GM21447 (cell line): ENCODE measurements at regions not wholly inside any gene's neighbourhood (a gene's known extent, or its start where the extent isn't known, plus 50 kb on each side); places are given as distances from the start of the nearest gene placed in this dataset.
"Not testable (repeated sequence)": the region's sequence is repeated elsewhere in the genome, so short reads cannot be mapped to it uniquely, and the experiment has no call there.

Source experiments
- ATAC-seq: cut with Tn5 transposase; IDR thresholded peaks from one replicate; pipeline ENCODE4 v1.9.1; 2021; ENCODE audit not compliant: unreplicated experiment

DNA sequence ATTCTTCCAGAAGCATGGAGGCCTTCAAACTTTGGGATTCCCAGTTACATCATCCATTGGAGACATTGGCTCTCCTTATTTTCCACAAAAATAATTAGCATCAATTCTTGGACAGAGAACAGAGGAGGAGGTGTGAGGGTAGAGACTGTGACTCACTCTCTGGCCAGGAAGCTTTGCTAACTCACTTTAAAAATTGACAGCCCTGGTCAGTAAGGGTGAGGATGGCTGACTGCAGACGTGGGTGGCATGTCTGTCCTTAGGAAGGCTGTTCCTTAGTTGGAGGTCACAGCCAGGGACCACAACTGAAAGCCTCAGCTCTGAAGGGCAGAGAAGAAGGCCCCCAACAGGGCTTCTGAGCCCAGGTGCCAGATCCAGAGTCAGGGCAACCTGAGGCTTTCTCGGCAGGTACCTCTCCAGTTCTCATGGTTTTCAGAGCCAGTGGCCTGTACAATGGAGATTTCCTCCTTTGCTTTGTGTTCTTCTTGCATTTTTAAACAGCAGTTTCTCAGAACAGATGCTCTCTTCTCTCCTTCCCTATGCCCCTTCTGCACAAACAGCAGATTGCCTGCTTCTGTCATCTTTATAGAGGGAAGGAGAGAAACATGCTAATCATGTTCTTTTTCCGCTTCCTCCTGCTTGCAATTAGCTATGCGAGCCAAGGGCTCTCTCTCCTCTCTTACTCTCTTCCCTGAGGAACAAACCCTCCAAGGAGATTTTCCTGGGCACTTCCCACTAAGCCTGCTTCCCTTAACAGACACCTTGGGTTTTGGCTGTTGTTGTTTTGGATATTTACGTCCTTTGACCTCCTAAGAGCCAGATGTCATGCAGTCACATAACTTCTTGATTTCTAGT is 92.5 kb upstream of the ZNF366 start:
- no peak for ATAC-seq

DNA sequence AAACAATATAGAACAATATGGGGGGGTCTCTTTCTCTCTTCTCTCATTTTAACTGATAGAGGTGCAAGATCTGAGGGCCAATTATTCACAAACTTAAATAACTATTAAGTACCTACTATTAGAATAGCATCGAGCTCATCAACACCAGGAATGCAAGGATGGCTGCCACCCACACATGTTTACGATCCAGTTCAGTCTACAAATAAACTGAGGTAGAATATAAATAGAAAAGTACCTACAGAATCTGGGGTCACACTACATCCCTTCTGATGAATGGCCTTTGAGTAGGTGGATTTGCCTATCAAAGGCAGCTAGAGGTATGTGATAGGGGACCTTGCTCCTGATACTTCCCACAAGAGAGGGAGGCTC is 91.8 kb upstream of the ZNF366 start:
- ATAC-seq: no peak

DNA sequence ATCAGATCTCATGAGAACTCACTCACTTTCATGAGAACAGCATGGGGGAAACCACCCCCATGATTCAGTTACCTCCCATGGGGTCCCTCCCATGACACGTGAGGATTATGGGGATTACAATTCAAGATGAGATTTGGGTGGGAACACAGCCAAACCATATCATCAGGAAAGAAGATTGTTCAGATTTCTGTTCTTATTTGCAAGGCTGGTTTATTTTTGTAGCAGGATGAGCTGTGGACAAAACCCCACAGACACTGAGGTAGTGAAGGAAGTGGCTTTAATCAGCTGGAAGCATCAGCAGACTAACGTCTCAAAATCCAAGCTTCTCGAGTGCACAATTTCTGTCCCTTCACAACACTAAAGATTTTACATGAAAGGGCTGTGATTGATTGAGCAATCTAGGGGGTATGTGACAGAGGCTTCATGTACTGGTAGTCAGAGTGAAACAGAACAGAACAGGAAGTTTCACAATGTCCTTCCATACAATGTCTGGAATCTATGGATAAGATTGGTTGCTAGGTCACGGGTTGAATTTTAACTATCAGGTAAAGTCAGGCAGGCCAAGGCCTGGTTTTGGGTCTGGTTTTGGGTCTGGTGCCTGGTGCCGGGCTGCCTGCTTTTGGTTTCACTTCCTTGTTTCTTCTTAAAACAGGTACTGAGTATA is 91.3 kb upstream of the ZNF366 start:
- ATAC-seq: no peak

DNA sequence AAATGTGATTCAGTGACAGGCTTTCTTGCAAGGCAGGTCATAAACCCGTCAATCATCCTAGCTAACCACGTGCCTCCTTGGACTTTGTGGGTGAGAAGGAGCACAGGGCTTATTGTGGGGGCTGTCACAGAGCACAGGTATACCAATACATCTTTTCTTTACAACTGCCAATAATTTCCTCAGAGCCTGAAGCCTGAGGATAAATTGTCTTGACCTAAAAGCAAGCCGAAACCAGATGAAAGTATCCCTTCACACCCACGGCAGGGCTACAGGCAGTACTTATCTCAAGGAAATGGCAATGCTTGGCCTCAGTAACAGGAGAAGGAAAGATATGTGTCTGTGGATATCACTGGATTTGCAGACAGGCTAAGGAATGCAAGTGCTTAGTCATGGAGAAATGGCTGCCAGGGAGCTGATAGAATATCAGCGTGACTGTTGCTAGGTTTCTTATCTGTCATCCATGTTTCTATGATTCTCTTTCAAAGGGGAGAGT is 90.3 kb upstream of the ZNF366 start:
- no peak for ATAC-seq

DNA sequence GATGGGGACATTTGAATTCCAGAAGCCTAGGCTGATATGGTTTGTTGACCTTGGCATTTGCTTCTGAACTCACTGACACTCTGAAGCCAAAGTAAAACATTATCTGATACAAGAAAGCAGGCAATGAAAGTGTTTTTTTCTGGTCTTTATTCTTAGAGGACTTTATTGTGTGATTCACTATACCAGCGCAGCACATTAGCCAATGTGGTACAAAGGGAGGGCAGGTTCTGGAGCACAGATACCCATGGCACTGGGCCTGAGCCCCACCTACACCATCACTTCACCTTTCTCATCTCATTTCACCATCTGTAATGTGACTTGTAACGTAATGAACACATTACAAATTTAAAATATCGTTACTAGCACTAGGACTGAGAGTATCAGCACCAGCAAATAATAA is 89.7 kb upstream of the ZNF366 start:
- ATAC-seq: no peak

DNA sequence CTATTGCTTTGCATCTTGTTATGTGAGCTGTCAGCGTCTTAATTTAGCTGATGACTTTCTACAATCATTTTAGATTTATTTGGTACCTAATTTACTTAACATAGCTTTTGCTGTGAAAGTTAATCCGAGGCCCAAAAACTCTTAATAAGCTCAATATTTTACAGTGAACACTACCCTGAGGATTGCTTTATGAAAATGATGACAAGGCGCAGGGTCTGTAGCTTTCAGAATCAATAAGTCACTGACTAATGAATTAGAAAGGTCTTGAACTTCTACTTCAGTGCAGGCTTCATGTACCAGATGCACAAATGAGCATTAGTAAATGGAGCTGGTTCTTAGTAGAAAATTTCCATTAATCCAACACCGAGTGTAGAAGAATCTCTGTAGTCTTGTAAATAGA is 81.4 kb upstream of the ZNF366 start:
- no peak for ATAC-seq

DNA sequence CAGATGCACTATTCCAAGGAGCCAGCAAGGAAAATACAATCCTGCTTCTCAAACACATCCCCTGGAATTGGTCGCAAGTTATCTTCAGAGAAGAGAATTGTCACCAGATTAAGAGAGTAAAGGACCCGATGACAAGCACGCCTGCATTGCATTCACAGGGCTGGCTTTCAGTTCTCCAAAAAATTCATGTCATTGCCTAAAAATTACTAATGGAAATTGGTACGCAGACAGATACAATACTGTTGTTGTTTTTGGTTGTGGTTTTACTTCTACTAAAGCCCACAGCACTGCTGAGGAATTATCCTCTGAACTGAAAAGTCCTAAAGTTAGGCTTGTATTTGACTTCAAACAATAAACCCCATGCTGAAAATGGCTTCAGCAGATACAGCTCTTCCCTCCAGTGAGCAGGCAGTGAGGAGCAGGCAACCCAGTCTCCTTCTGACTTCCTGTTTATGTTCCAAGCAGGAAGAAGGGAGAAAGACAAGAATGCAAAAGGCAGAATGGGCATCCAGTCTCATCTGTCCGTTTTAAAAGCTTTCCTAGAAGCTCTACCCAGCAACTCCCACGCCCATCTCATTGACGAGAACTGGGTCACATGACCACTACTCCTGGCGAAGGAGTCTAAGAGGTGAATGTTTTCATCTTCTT is 80.6 kb upstream of the ZNF366 start:
- no peak for ATAC-seq

DNA sequence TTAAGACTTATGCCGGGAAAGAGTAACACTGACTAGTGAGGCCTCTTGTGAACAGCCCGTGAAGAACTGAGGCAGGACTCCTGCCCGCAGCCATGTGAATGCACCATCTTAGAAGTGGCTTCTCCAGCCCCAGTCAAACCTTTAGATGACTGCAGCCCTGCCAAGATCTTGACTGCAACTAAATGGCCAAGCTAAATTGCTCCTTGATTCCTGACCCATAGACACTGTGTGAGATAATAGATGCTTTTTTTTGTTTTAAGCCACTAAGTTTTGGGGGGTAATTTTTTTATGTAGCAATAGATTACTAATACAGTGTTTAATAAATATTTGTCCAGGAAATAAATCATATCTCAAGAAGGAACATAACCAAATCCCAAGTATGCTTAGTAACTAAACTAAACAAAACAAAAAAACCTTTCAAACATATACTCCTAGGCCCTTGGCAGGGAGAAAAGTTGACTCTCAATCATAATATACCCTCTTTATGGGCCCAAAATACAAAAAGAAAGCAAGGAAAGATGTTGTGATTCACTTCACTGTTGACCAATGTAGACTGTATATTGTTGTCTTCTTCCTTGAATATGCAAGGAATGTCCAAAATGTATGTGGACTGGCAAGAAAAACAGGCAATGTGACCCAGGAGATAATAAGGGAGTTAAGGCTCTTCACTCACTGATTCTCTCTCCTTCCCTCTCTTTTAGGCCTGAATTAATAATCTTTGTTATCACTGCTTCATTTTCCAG is 79.7 kb upstream of the ZNF366 start:
- ATAC-seq: no peak

DNA sequence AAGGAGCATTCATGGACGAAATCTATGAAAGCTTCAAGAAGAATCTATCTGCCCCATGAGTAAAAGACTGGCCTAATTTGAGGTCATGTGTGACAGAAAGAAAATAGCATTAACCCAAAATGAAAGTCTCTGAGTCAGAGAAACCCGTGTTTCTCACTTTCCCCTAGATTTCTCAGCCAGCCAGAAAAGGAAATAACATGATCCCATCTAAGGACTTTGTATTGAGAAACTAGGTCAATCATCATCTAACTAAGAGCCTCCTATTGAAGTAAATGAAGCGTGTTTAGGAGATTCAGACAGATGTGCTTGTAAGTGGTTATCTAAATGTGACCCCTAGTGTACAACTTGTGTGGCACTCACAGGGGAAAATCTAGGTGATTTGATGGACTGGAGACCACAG is 77.3 kb upstream of the ZNF366 start:
- ATAC-seq: peak; percentile 75

DNA sequence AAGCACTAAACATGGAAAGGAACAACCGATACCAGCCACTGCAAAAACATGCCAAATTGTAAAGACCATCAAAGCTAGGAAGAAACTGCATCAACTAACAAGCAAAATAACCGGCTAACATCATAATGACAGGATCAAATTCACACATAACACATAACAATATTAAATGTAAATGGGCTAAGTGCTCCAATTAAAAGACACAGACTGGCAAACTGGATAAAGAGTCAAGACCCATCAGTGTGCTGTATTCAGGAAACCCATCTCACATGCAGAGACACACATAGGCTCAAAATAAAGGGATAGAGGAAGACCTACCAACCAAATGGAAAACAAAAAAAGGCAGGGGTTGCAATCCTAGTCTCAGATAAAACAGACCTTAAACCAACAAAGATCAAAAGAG is 72.1 kb upstream of the ZNF366 start:
- not testable (repeated sequence) for ATAC-seq

DNA sequence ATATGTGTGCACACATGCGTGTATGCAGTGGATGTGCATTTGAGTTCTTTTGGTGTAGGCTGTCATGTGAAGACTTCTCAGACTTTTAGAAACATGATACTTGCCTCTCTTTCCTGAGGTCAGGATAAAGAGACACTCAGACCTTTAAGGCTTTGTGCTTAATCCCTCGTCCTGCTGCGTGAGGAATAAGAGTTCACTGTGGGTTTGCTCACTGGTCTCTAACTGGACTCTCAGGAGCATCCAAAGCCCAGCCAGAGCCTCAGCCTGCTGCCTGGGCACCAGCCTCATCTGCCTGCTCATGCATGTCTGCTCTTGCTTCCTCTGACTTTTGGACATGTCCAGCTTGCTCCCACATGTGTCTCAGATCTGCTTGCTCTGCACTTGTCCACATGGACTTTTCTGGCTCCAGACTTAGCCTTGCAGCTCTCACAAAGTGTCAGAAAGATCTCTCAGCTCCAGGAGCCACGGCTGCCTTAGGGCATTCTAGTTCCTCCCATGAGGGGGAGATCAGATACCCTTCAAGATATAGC is 65.1 kb upstream of the ZNF366 start:
- ATAC-seq: no peak

DNA sequence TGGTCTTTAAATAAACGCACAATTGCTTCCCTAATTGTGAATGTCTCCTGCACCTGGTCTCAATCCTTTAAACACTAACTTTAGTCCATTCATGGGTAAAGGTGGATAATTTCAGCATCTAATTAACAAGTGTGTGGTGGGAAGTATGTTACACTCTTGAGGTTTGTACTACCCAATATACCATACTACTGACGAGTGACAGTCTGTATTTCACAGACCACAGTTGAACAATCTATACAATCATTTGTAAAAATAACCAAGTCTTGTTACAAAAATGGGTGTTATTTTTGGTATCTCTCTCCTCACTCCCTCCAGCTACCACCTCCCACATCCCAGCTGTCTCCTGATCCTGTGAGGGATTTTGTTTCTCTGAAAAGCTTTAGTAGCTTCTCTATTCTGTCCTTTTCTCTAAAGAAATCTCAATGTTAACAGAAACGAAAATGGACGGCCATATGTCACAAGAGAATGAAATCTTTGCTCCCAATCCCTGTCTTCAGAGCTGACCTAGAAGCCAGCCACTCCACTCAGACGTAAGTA is 62.3 kb upstream of the ZNF366 start:
- no peak for ATAC-seq

DNA sequence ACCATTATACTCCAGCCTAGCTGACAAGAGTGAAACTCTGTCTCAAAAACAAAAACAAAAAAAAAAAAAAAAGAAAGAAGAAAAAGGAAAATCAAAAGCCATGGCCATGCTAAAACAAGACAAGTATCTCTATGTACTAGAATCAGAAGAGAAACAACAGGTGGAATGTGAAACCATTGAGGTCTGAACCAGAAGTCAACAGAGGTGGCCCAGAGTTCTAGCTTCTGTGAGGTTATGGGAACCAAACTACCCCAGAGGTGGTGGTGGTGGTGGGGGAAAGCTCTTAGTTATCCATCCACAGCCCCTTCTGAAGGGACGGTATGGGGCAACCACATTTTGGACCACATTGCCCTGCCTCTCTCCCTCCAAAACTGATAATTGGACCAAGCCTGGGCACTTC is 59.5 kb upstream of the ZNF366 start:
- no peak for ATAC-seq

DNA sequence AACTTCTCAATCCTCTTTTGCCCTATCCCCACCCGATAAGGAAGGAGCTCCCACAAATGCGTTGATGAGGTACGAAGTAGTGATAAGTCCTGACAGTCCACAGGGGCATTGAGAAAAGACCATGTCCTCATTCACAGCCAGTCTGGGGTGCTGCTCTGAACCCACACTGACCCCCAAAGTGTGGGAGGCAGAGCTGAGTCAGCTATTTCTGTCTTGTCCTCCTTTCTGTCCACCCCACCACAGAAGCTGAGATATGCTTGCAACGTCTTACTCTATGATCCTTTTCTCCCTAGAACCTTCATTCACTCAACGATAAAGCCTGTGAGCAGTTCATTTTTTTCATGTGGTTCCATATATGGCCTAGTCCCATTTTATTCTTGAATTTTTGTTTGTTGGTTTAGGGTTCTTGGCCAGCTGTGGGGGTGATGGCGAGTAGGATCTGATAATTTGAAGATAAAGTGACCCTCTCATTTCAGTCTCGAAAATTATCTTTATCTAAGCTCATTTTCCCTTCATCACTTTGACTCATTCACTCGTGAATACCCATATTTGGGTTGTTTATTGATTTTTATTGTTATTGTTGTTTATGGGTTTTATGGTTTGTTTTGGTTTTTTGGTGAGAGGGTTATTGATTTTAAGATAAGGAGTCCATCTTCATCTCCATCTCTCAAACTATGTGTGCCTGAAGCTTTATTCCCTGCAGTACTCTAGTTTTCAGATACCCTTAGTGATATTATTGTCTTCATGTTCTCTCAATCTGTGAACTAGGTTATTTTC is 58.5 kb upstream of the ZNF366 start:
- ATAC-seq: no peak

DNA sequence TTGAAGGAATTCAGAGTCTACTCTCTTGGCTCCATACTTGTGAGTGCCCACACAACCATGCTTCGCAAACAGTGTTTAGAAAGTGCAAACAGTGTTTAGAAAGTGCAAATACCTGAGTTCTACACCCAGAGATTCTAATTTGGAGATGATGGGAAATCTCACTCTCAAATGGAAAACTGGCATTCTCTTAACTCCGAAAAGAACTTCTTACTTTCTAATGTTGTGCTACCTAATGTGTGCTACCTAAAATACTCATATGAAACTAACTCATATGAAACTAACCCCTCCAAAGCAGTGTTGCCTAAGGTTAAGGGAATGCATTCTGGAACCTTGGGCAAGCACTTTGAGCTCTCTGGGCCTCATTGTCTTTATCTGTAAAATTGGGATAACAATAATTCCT is 55.5 kb upstream of the ZNF366 start:
- no peak for ATAC-seq

DNA sequence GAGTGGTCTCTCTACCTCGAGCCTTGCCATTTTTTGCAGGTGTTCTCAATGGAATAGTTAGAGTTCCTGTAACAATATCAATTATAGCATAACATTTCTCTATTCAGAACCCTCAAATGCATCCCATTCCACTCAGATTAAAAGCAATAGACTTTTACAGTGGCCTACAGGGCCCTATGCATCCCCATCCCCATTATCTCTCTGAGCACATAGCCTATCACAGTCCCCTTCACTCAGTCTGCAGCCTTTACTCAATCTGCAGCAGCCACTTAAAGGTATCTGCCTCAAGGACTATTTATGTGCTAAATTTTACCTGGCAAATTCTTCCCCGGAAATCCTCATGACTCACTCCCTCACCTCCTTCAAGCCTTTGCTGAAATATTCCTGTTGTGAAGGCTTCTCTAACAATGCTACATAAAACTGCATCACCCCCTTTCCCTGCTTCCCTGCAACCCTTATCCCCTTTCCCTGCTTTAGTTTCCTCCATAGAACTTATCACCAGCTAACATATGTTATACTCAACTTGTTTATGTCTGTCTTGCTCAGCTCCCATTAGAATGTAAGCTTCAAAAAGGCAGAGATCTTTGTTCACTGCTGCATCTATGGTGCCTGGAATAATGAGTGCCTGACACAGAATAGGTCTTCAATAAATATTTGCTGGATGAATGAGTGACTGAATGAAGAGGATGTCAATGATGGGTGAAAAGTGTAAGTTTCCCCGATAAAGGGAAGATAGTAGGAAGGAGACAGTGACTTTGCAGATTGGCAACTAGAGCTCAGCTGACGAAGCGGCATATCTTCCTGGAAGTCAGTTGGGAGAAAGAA is 54.1 kb upstream of the ZNF366 start:
- ATAC-seq: no peak

DNA sequence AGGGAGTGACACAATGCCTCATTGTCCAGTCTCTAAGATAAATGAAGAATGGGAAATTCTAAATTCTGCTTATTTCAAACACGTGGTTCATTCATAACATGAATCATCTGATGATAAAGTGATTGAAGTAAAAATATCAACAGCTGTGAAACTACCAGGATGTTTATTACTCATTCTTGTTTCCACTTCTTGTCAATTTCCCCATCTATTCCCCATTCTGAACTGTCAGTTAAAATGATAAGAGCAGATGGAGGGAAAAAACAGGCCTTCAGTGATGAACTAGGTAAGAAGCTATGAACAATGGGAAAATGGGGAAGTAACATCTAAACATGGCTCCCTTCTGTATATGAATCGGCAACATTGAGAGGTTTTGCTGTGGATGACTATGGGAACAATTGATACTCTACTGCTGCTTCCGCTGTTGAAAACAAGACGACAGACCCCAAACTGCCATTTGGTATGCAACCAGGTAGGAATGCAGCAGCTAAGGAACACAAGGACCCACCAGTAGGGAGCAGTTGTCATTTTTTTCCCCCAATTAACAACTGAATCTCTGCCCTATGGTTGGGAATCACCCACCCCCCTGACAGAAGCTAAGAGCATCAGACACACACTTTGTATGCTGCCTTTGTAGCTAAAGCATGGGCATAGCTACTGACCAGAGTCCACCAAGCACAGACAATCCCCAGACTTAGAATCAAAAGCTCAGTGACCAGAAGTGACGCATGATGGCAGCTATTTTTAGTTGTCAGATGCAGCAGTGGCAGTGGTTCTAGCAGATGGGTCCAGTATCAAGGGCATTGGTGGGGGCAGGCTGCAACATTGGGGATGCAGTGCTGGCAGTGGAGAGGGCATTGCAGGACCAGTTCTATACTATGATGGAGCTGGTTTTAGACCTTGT is 52.9 kb upstream of the ZNF366 start:
- ATAC-seq: no peak

DNA sequence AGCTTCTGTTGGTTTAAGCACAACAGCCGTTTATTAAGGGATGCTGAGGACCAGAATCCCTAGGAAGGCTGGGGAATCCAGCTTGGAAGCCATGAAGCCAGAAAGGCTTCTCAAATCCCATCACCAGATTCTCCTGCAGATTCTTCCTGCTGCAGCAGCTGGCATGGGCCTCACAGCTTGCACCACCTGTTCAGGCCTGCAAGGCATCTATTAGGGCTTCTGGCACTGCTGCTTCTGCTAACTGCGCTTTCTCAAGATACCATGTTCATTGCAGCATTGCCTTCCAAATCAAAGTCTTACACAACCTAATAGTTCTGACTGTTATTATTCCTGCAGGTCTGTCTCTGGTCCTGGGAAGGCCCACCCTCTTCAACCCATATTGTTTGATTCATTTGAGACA is 51.2 kb upstream of the ZNF366 start:
- ATAC-seq: no peak
